ENCODE measurements at regions not wholly inside any gene's neighbourhood (a gene's known extent, or its start where the extent isn't known, plus 50 kb on each side); places are given as distances from the start of the nearest gene placed in this dataset.

- ChIA-PET CTCF (no interaction called here), POLR2A (no interaction called here)
- DNase-seq: no peak
- Histone ChIP-seq H3K4me3 (ENCODE audit: low read length) (no peak overlapping the region), H3K27ac (ENCODE audit: low read depth, low read length) (no peak overlapping the region), H3K36me3 (ENCODE audit: control insufficient read depth in 2 of 3, insufficient read depth in 3 of 3, low read length in 3 of 3) (no peaks in the 10 kb centered on the region), H3K27me3 (ENCODE audit: control insufficient read depth in 2 of 2, insufficient read depth in 2 of 2, low read length in 2 of 2) (no peaks in the 10 kb centered on the region), H3K9me3 (ENCODE audit: control insufficient read depth in 2 of 3, low read length in 3 of 3) (no peaks in the 10 kb centered on the region), H3K4me1 (ENCODE audit: control insufficient read depth in 2 of 2, insufficient read depth in 2 of 2, low read length in 2 of 2) (no peaks in the 10 kb centered on the region)
- no peaks in the 10 kb centered on the region for H3K27me3 Mint-ChIP-seq
- peaks cover 0 to 12% (median 5%) of the 10 kb centered on the region in 11 donors for H3K9me3 Mint-ChIP-seq
- H3K4me1 Mint-ChIP-seq: no peaks in the 10 kb centered on the region
- no peak overlapping the region for H3K27ac Mint-ChIP-seq
- intact Hi-C loops (cut with micrococcal nuclease): no loop called here
- no peak overlapping the region for H3K4me3 Mint-ChIP-seq
- no peak for ATAC-seq
- H3K36me3 Mint-ChIP-seq: no peaks in the 10 kb centered on the region
These were observed 373.6 kb upstream of the ZNF608 start for GRCh38 chr5:125120012-125120411.

- ATAC-seq (no peak), DNase-seq (no peak)
- Mint-ChIP-seq H3K27ac (no peak overlapping the region), H3K4me3 (no peak overlapping the region), H3K36me3 (peaks cover 0 to 4% (median 0%) of the 10 kb centered on the region in 5 donors), H3K4me1 (no peaks in the 10 kb centered on the region), H3K27me3 (no peaks in the 10 kb centered on the region), H3K9me3 (peaks cover 0 to 10% (median 3%) of the 10 kb centered on the region in 11 donors)
- ChIA-PET CTCF (no interaction called here), POLR2A (no interaction called here)
- H3K27me3 ChIP-seq (ENCODE audit: control insufficient read depth in 2 of 2, insufficient read depth in 2 of 2, low read length in 2 of 2): no peaks in the 10 kb centered on the region
- H3K27ac ChIP-seq (ENCODE audit: low read depth, low read length): no peak overlapping the region
- H3K36me3 ChIP-seq (ENCODE audit: control insufficient read depth in 2 of 3, insufficient read depth in 3 of 3, low read length in 3 of 3): no peaks in the 10 kb centered on the region
- H3K9me3 ChIP-seq (ENCODE audit: control insufficient read depth in 2 of 3, low read length in 3 of 3): no peaks in the 10 kb centered on the region
- intact Hi-C loops (cut with micrococcal nuclease): no loop called here
- H3K4me1 ChIP-seq (ENCODE audit: control insufficient read depth in 2 of 2, insufficient read depth in 2 of 2, low read length in 2 of 2): no peaks in the 10 kb centered on the region
- H3K4me3 ChIP-seq (ENCODE audit: low read length): no peak overlapping the region
These were observed 378.8 kb upstream of the ZNF608 start for GRCh38 chr5:125125031-125125823.

- no peaks in the 10 kb centered on the region for H3K36me3 ChIP-seq (ENCODE audit: control insufficient read depth in 2 of 3, insufficient read depth in 3 of 3, low read length in 3 of 3)
- Mint-ChIP-seq H3K9me3 (peaks cover 0 to 10% (median 3%) of the 10 kb centered on the region in 11 donors), H3K27ac (no peak overlapping the region), H3K36me3 (peaks cover 0 to 4% (median 0%) of the 10 kb centered on the region in 5 donors), H3K27me3 (no peaks in the 10 kb centered on the region), H3K4me3 (no peak overlapping the region), H3K4me1 (no peaks in the 10 kb centered on the region)
- intact Hi-C loops (cut with micrococcal nuclease): no loop called here
- CTCF ChIA-PET: no interaction called here
- no peaks in the 10 kb centered on the region for H3K4me1 ChIP-seq (ENCODE audit: control insufficient read depth in 2 of 2, insufficient read depth in 2 of 2, low read length in 2 of 2)
- POLR2A ChIA-PET: no interaction called here
- H3K27ac ChIP-seq (ENCODE audit: low read depth, low read length): no peak overlapping the region
- ATAC-seq (no peak), DNase-seq (no peak)
- H3K4me3 ChIP-seq (ENCODE audit: low read length): no peak overlapping the region
- H3K9me3 ChIP-seq (ENCODE audit: control insufficient read depth in 2 of 3, low read length in 3 of 3): no peaks in the 10 kb centered on the region
- H3K27me3 ChIP-seq (ENCODE audit: control insufficient read depth in 2 of 2, insufficient read depth in 2 of 2, low read length in 2 of 2): no peaks in the 10 kb centered on the region
These were observed 379.6 kb upstream of the ZNF608 start for GRCh38 chr5:125126050-125126449.

- no peaks in the 10 kb centered on the region for H3K27me3 ChIP-seq (ENCODE audit: control insufficient read depth in 2 of 2, insufficient read depth in 2 of 2, low read length in 2 of 2)
- peaks cover 0 to 6% (median 3%) of the 10 kb centered on the region in 11 donors for H3K9me3 Mint-ChIP-seq
- CTCF ChIA-PET: no interaction called here
- no peak overlapping the region for H3K27ac Mint-ChIP-seq
- no peaks in the 10 kb centered on the region for H3K4me1 ChIP-seq (ENCODE audit: control insufficient read depth in 2 of 2, insufficient read depth in 2 of 2, low read length in 2 of 2)
- H3K4me3 ChIP-seq (ENCODE audit: low read length): no peak overlapping the region
- intact Hi-C loops (cut with micrococcal nuclease): no loop called here
- POLR2A ChIA-PET: no interaction called here
- H3K4me3 Mint-ChIP-seq: no peak overlapping the region
- H3K27ac ChIP-seq (ENCODE audit: low read depth, low read length): no peak overlapping the region
- DNase-seq: no peak
- no peak for ATAC-seq
- no peaks in the 10 kb centered on the region for H3K9me3 ChIP-seq (ENCODE audit: control insufficient read depth in 2 of 3, low read length in 3 of 3)
- H3K36me3 Mint-ChIP-seq: peaks cover 0 to 4% (median 0%) of the 10 kb centered on the region in 5 donors
- no peaks in the 10 kb centered on the region for H3K4me1 Mint-ChIP-seq
- no peaks in the 10 kb centered on the region for H3K27me3 Mint-ChIP-seq
- no peaks in the 10 kb centered on the region for H3K36me3 ChIP-seq (ENCODE audit: control insufficient read depth in 2 of 3, insufficient read depth in 3 of 3, low read length in 3 of 3)
These were observed 382.8 kb upstream of the ZNF608 start for GRCh38 chr5:125129151-125129806.

- Histone ChIP-seq H3K27me3 (ENCODE audit: control insufficient read depth in 2 of 2, insufficient read depth in 2 of 2, low read length in 2 of 2) (no peaks in the 10 kb centered on the region), H3K4me1 (ENCODE audit: control insufficient read depth in 2 of 2, insufficient read depth in 2 of 2, low read length in 2 of 2) (no peaks in the 10 kb centered on the region), H3K36me3 (ENCODE audit: control insufficient read depth in 2 of 3, insufficient read depth in 3 of 3, low read length in 3 of 3) (no peaks in the 10 kb centered on the region), H3K27ac (ENCODE audit: low read depth, low read length) (no peak overlapping the region), H3K9me3 (ENCODE audit: control insufficient read depth in 2 of 3, low read length in 3 of 3) (no peaks in the 10 kb centered on the region), H3K4me3 (ENCODE audit: low read length) (no peak overlapping the region)
- no peaks in the 10 kb centered on the region for H3K4me1 Mint-ChIP-seq
- no peaks in the 10 kb centered on the region for H3K27me3 Mint-ChIP-seq
- H3K4me3 Mint-ChIP-seq: no peak overlapping the region
- H3K36me3 Mint-ChIP-seq: peaks cover 0 to 4% (median 0%) of the 10 kb centered on the region in 5 donors
- ChIA-PET POLR2A (no interaction called here), CTCF (no interaction called here)
- ATAC-seq (no peak), DNase-seq (no peak)
- H3K9me3 Mint-ChIP-seq: peaks cover 0 to 6% (median 3%) of the 10 kb centered on the region in 11 donors
- H3K27ac Mint-ChIP-seq: no peak overlapping the region
- intact Hi-C loops (cut with micrococcal nuclease): no loop called here
These were observed 384.2 kb upstream of the ZNF608 start for GRCh38 chr5:125130591-125130990.

- ATAC-seq (no peak), DNase-seq (no peak)
- CTCF ChIA-PET: no interaction called here
- Mint-ChIP-seq H3K4me3 (no peak overlapping the region), H3K27me3 (no peaks in the 10 kb centered on the region), H3K9me3 (peaks cover 0 to 8% (median 4%) of the 10 kb centered on the region in 11 donors), H3K4me1 (no peaks in the 10 kb centered on the region), H3K27ac (no peak overlapping the region), H3K36me3 (no peaks in the 10 kb centered on the region)
- Histone ChIP-seq H3K4me3 (ENCODE audit: low read length) (no peak overlapping the region), H3K36me3 (ENCODE audit: control insufficient read depth in 2 of 3, insufficient read depth in 3 of 3, low read length in 3 of 3) (no peaks in the 10 kb centered on the region), H3K27ac (ENCODE audit: low read depth, low read length) (no peak overlapping the region), H3K9me3 (ENCODE audit: control insufficient read depth in 2 of 3, low read length in 3 of 3) (no peaks in the 10 kb centered on the region), H3K27me3 (ENCODE audit: control insufficient read depth in 2 of 2, insufficient read depth in 2 of 2, low read length in 2 of 2) (no peaks in the 10 kb centered on the region), H3K4me1 (ENCODE audit: control insufficient read depth in 2 of 2, insufficient read depth in 2 of 2, low read length in 2 of 2) (no peaks in the 10 kb centered on the region)
- intact Hi-C loops (cut with micrococcal nuclease): no loop called here
- POLR2A ChIA-PET: no interaction called here
These were observed 388.0 kb upstream of the ZNF608 start for GRCh38 chr5:125134216-125135081.

All from naive thymus-derived CD4-positive, alpha-beta T cell (primary cell).